Endothelial cell of umbilical vein (primary cell): ENCODE measurements at regions not wholly inside any gene's neighbourhood (a gene's known extent, or its start where the extent isn't known, plus 50 kb on each side); places are given as distances from the start of the nearest gene placed in this dataset.

Source experiments
- BruUV-seq: library from RNA; stranded (reverse); fragments of 400-500 nt; replicated peaks from 2 replicates; lab custom pipeline; 2021; lab: Mats Ljungman, UMichigan
- CTCF ChIA-PET: fragments of 300-600, 350-600 bp; sonication (Branson Sonifier 250); formaldehyde crosslinking; loops from one replicate; lab custom pipeline; 2021; ENCODE audit warnings: antibody characterized with exemption, inconsistent platforms; lab: Charles Lee
- POLR2A ChIA-PET: fragments of 300-600, 350-600 bp; sonication (Branson Sonifier 250); formaldehyde crosslinking; loops from one replicate; lab custom pipeline; 2021; ENCODE audit warnings: antibody characterized with exemption, inconsistent platforms; lab: Charles Lee
- DNase-seq: peaks from one replicate; pipeline ENCODE4 v3.0.0-alpha.2; 2011; ENCODE audit warnings: low read depth, low spot score
- FAIRE-seq: peaks from 2 replicates; lab custom pipeline; 2011; peaks lifted over from hg19 to GRCh38; lab: Jason Lieb, UNC
- H2AFZ ChIP-seq: 2 replicates; pipeline ENCODE4 v1.6.0; 2012; ENCODE audit warnings: low read depth, low read length, control low read depth, inconsistent platforms
- H3K27ac ChIP-seq: 2 replicates; pipeline ENCODE4 v1.5.1; 2011; ENCODE audit warnings: low read depth, mild to moderate bottlenecking, control low read depth, low read length, moderate library complexity; ENCODE audit not compliant: insufficient read depth
- H3K27me3 ChIP-seq, 2 experiments: 2 replicates each; pipeline versions ENCODE4 v1.6.0 to v1.6.1; 2011; ENCODE audit warnings: low read length in 2 of 2, mixed read lengths in 1 of 2; ENCODE audit not compliant: control insufficient read depth in 2 of 2, insufficient read depth in 2 of 2
- H3K36me3 ChIP-seq, 2 experiments: 2 replicates in 1 of 2; 3 replicates in 1 of 2; pipeline ENCODE4 v1.5.1; 2011; ENCODE audit warnings: low read length in 2 of 2, mild to moderate bottlenecking in 1 of 2, moderate library complexity in 1 of 2; ENCODE audit not compliant: control insufficient read depth in 2 of 2, insufficient read depth in 2 of 2; ENCODE audit errors: extremely low read depth in 1 of 2
- H3K4me1 ChIP-seq: 3 replicates; pipeline ENCODE4 v1.5.1; 2011; ENCODE audit warnings: mild to moderate bottlenecking, low read length; ENCODE audit not compliant: control insufficient read depth, insufficient read depth; ENCODE audit errors: extremely low read depth
- H3K4me2 ChIP-seq: 2 replicates; pipeline ENCODE4 v1.6.1; 2011; ENCODE audit warnings: low read length, control low read depth, mixed read lengths; ENCODE audit not compliant: insufficient read depth
- H3K4me3 ChIP-seq, 3 experiments: fragments of 200-600 bp in 1 of 3; sonication (generic), shearing (Covaris generic) in 1 of 3; replicated peaks in 1 of 3; 2 replicates each; pipeline ENCODE4 v1.5.1; 2011 to 2016; ENCODE audit warnings: control low read depth in 3 of 3, low read length in 3 of 3, mild to moderate bottlenecking in 2 of 3, inconsistent platforms in 1 of 3, low read depth in 1 of 3, moderate library complexity in 1 of 3; ENCODE audit not compliant: insufficient read depth in 1 of 3
- H3K79me2 ChIP-seq: 2 replicates; pipeline ENCODE4 v1.6.0; 2012; ENCODE audit warnings: low read length, inconsistent platforms; ENCODE audit not compliant: control insufficient read depth, insufficient read depth
- H3K9ac ChIP-seq: replicated peaks from 2 replicates; pipeline ENCODE3; 2011; ENCODE audit warnings: low read length, control low read depth; ENCODE audit not compliant: insufficient read depth; ENCODE audit errors: extremely low read depth
- H3K9me1 ChIP-seq: replicated peaks from 3 replicates; pipeline ENCODE4 v1.6.0; 2011; ENCODE audit warnings: mild to moderate bottlenecking, low read length; ENCODE audit not compliant: control insufficient read depth, insufficient read depth; ENCODE audit errors: extremely low read depth
- H3K9me3 ChIP-seq: replicated peaks from 2 replicates; pipeline ENCODE4 v1.5.1; 2012; ENCODE audit warnings: low read length, inconsistent platforms; ENCODE audit not compliant: control insufficient read depth, insufficient read depth
- H4K20me1 ChIP-seq: replicated peaks from 2 replicates; pipeline ENCODE3; 2011; ENCODE audit warnings: mild to moderate bottlenecking, low read length; ENCODE audit not compliant: control insufficient read depth, insufficient read depth; ENCODE audit errors: extremely low read depth
- EZH2 ChIP-seq: IDR thresholded peaks from 2 replicates; pipeline ENCODE4 v1.6.1; 2012; ENCODE audit warnings: borderline replicate concordance, low read depth, mild to moderate bottlenecking, moderate library complexity, low read length, inconsistent platforms; ENCODE audit not compliant: severe bottlenecking
- FOS ChIP-seq: IDR thresholded peaks from 2 replicates; pipeline ENCODE4 v1.6.1; 2011; ENCODE audit warnings: mild to moderate bottlenecking, low read length, moderate library complexity, borderline replicate concordance; ENCODE audit not compliant: insufficient read depth
- GATA2 ChIP-seq: IDR thresholded peaks from 2 replicates; pipeline ENCODE4 v1.7.0; 2011; ENCODE audit warnings: low read depth, mild to moderate bottlenecking, moderate library complexity, mixed read lengths, low read length; ENCODE audit not compliant: insufficient read length, insufficient read depth
- JUN ChIP-seq: IDR thresholded peaks from 2 replicates; pipeline ENCODE4 v1.6.1; 2011; ENCODE audit warnings: borderline replicate concordance, low read depth; ENCODE audit not compliant: insufficient read length, insufficient read depth
- MYC ChIP-seq: IDR thresholded peaks from one replicate; pipeline ENCODE4 v1.6.1; 2011; ENCODE audit warnings: mild to moderate bottlenecking, low read depth, low read length
- POLR2A ChIP-seq: IDR thresholded peaks from 2 replicates; pipeline ENCODE4 v1.6.1; 2012; ENCODE audit warnings: low read depth, mild to moderate bottlenecking, control low read depth, low read length
- POLR2AphosphoS5 ChIP-seq: IDR thresholded peaks from 2 replicates; pipeline ENCODE4 v1.6.1; 2012; ENCODE audit warnings: low read depth, mild to moderate bottlenecking, control low read depth, low read length, moderate library complexity; ENCODE audit not compliant: insufficient read depth
- dilution Hi-C: fragments of 300-500 bp; cut with MboI; formaldehyde crosslinking; loops from one replicate; pipeline ENCODE4 v1.15.0; 2019; ENCODE audit warnings: low sequenced_read_pairs; ENCODE audit not compliant: extremely low pct_ligation_motif_present
- intact Hi-C: fragments of 100-400 bp; cut with micrococcal nuclease; formaldehyde crosslinking; loops from one replicate; pipeline ENCODE4 v1.10.0; 2022
- TF ChIP-seq, protein P1 (sequence below), 2 donors: IDR thresholded peaks; 1 replicate in 1 of 2; 2 replicates in 1 of 2; pipeline ENCODE4 v1.5.1; 2011; ENCODE audit warnings: low read length in 2 of 2, mild to moderate bottlenecking in 2 of 2, moderate library complexity in 2 of 2, control low read depth in 1 of 2, inconsistent platforms in 1 of 2, low read depth in 1 of 2; ENCODE audit not compliant: insufficient read depth in 1 of 2; ENCODE audit errors: extremely low read depth in 1 of 2
- TF ChIP-seq, protein P2 (sequence below): IDR thresholded peaks from 2 replicates; pipeline ENCODE4 v1.6.1; 2011; ENCODE audit not compliant: insufficient read depth, insufficient read length

DNA sequence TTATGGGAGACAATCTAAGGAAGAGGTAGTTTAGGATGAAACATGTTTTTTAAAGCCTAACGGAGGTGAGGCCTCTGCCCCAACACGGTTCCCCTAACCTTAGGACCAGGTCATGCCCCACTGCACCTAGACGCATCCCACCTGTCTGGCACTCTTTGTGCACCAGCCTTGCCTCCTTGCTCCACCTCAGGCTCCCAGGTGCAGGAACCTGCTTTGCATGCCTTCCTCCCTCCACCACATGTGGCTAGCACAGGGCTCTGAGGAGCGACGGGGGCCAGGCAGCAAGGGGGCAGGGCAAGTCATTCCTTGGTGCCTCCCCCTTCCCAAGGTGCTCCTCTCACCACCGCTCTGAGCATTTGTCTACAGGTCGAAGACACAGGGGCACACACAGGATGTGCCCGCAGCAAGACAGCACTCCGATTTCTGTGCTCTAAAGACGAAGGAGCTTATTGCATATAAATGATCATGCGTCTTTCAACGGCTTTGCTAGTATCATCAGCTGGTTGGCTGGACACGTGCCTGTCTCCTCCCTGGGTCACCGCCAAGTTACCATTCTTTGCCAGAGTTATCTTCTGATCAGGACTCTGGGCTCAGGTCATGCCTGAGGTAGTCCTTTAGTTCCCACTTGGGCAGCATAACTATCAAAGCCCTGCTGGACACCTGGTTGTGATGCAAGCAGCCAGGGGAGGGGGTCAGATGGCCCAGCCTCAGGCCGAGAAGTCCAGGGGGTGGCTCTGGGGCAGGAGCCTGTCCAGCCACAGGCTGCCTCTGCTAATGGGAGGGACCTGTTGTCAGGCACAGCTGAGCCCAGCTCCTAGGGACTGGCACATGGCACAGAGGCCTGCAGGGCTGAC is 172.0 kb upstream of the NTM start:
- POLR2A ChIA-PET = no interaction called here
- no peaks in the 10 kb centered on the region for H3K27me3 ChIP-seq
- dilution Hi-C loops = no loop called here

More for the DNA sequence above, 172.0 kb upstream of the NTM start:
- no peak for FAIRE-seq
- Histone ChIP-seq H3K9me1 (no peaks in the 10 kb centered on the region), H4K20me1 (no peaks in the 10 kb centered on the region), H3K79me2 (no peaks in the 10 kb centered on the region), H3K4me3 (no peak overlapping the region), H3K36me3 (no peaks in the 10 kb centered on the region), H3K9ac (no peak overlapping the region), H3K4me2 (no peak overlapping the region), H3K9me3 (no peaks in the 10 kb centered on the region), H3K4me1 (no peaks in the 10 kb centered on the region), H3K27ac (no peak overlapping the region), H2AFZ (no peak overlapping the region)
- TF ChIP-seq, protein P1, sequence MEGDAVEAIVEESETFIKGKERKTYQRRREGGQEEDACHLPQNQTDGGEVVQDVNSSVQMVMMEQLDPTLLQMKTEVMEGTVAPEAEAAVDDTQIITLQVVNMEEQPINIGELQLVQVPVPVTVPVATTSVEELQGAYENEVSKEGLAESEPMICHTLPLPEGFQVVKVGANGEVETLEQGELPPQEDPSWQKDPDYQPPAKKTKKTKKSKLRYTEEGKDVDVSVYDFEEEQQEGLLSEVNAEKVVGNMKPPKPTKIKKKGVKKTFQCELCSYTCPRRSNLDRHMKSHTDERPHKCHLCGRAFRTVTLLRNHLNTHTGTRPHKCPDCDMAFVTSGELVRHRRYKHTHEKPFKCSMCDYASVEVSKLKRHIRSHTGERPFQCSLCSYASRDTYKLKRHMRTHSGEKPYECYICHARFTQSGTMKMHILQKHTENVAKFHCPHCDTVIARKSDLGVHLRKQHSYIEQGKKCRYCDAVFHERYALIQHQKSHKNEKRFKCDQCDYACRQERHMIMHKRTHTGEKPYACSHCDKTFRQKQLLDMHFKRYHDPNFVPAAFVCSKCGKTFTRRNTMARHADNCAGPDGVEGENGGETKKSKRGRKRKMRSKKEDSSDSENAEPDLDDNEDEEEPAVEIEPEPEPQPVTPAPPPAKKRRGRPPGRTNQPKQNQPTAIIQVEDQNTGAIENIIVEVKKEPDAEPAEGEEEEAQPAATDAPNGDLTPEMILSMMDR (IDR thresholded peaks at IDR 0.05; ENCODE audit: extremely low read depth in 1 of 2, insufficient read depth in 1 of 2, low read depth in 1 of 2, low read length in 2 of 2) = no peak
- TF ChIP-seq EZH2 (no peak), GATA2 (no peak), MYC (no peak), FOS (no peak), POLR2A (no peak), JUN (no peak), POLR2AphosphoS5 (no peak)
- TF ChIP-seq, protein P2, sequence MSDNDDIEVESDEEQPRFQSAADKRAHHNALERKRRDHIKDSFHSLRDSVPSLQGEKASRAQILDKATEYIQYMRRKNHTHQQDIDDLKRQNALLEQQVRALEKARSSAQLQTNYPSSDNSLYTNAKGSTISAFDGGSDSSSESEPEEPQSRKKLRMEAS = no peak
- intact Hi-C loops = no loop called here
- CTCF ChIA-PET = no interaction called here
- DNase-seq = no peak
- no TSS peak for BruUV-seq
